H1 (cell line): ENCODE measurements at regions not wholly inside any gene's neighbourhood (a gene's known extent, or its start where the extent isn't known, plus 50 kb on each side); places are given as distances from the start of the nearest gene placed in this dataset.

Experiments used
- CTCF ChIA-PET: fragments of 300-600 bp; sonication (Branson Sonifier 250); formaldehyde crosslinking; loops from one replicate; lab custom pipeline; 2021; ENCODE audit not compliant: partially characterized antibody; lab: Charles Lee
- POLR2A ChIA-PET: fragments of 300-600 bp; sonication (Branson Sonifier 250); formaldehyde crosslinking; loops from one replicate; lab custom pipeline; 2021; ENCODE audit warnings: inconsistent platforms; ENCODE audit not compliant: partially characterized antibody; lab: Charles Lee
- DNase-seq, 2 experiments: peaks; one replicate each; pipeline versions ENCODE4 v3.0.0 to v3.0.0-alpha.2; 2010 to 2022; ENCODE audit warnings: low spot score in 2 of 2, low read depth in 1 of 2, mixed read lengths in 1 of 2
- FAIRE-seq: peaks from 2 replicates; lab custom pipeline; 2011; peaks lifted over from hg19 to GRCh38; lab: Jason Lieb, UNC
- H2AFZ ChIP-seq: 2 replicates; pipeline ENCODE4 v1.8.1; 2012; ENCODE audit warnings: low read length, inconsistent platforms
- H2AK5ac ChIP-seq: 2 replicates; pipeline ENCODE4 v1.6.1; 2013; ENCODE audit warnings: low read depth, low read length
- H2BK120ac ChIP-seq: replicated peaks from 2 replicates; pipeline ENCODE3; 2013; ENCODE audit warnings: low read depth, low read length, inconsistent platforms
- H2BK12ac ChIP-seq: 2 replicates; pipeline ENCODE4 v1.6.1; 2013; ENCODE audit warnings: low read depth, low read length
- H2BK15ac ChIP-seq: 2 replicates; pipeline ENCODE4 v1.6.1; 2013; ENCODE audit warnings: low read length
- H2BK20ac ChIP-seq: 2 replicates; pipeline ENCODE4 v1.6.1; 2013; ENCODE audit warnings: low read length
- H2BK5ac ChIP-seq: 2 replicates; pipeline ENCODE4 v1.6.1; 2013; ENCODE audit warnings: low read depth, low read length
- H3K14ac ChIP-seq: 2 replicates; pipeline ENCODE4 v1.6.1; 2013; ENCODE audit warnings: inconsistent platforms; ENCODE audit not compliant: insufficient read length
- H3K18ac ChIP-seq: 2 replicates; pipeline ENCODE4 v1.6.1; 2013; ENCODE audit warnings: low read length; ENCODE audit errors: extremely low read depth
- H3K23ac ChIP-seq: 2 replicates; pipeline ENCODE4 v1.6.1; 2013; ENCODE audit warnings: inconsistent platforms; ENCODE audit not compliant: insufficient read length
- H3K23me2 ChIP-seq: 2 replicates; pipeline ENCODE4 v1.6.1; 2013; ENCODE audit warnings: low read depth, low read length
- H3K27ac ChIP-seq: 2 replicates; pipeline ENCODE4 v1.6.1; 2011; ENCODE audit warnings: low read depth, low read length, inconsistent platforms
- H3K27me3 ChIP-seq, 4 experiments: replicated peaks in 1 of 4; 1 replicate in 1 of 4; 2 replicates in 3 of 4; pipeline versions ENCODE4 v1.6.1 to v1.8.1; 2011 to 2013; ENCODE audit warnings: low read length in 3 of 4, mild to moderate bottlenecking in 3 of 4, inconsistent platforms in 2 of 4, mixed read lengths in 2 of 4, moderate library complexity in 1 of 4; ENCODE audit not compliant: control insufficient read depth in 3 of 4, insufficient read depth in 3 of 4; ENCODE audit errors: extremely low read depth in 1 of 4
- H3K36me3 ChIP-seq, 4 experiments: 2 replicates each; pipeline versions ENCODE4 v1.6.1 to v1.8.1; 2011 to 2013; ENCODE audit warnings: mild to moderate bottlenecking in 4 of 4, low read length in 3 of 4, moderate library complexity in 2 of 4, control low read depth in 1 of 4, inconsistent platforms in 1 of 4; ENCODE audit not compliant: insufficient read depth in 4 of 4, control insufficient read depth in 2 of 4
- H3K4ac ChIP-seq: replicated peaks from 2 replicates; pipeline ENCODE3; 2013; ENCODE audit warnings: low read length, low read depth, mixed read lengths, inconsistent platforms; ENCODE audit not compliant: insufficient read length
- H3K4me1 ChIP-seq, 4 experiments: replicated peaks in 1 of 4; 1 replicate in 1 of 4; 2 replicates in 3 of 4; pipeline versions ENCODE4 v1.6.1 to v1.8.1; 2011 to 2013; ENCODE audit warnings: low read length in 3 of 4, inconsistent platforms in 2 of 4, mixed read lengths in 1 of 4; ENCODE audit not compliant: insufficient read depth in 4 of 4, control insufficient read depth in 3 of 4
- H3K4me2 ChIP-seq, 2 experiments: 2 replicates each; pipeline versions ENCODE4 v1.6.1 to v1.8.1; 2011 to 2013; ENCODE audit warnings: low read depth in 2 of 2, low read length in 2 of 2, control low read depth in 1 of 2, inconsistent platforms in 1 of 2, mild to moderate bottlenecking in 1 of 2; ENCODE audit not compliant: insufficient read depth in 1 of 2
- H3K4me3 ChIP-seq, 4 experiments: fragments of 200-600, 300-600 bp in 1 of 4; sonication (generic), shearing (Covaris generic), sonication (Bioruptor Twin) in 1 of 4; 2 replicates each; pipeline versions ENCODE4 v1.5.1 to v1.8.1; 2011 to 2016; ENCODE audit warnings: low read length in 4 of 4, low read depth in 3 of 4, control low read depth in 2 of 4, inconsistent platforms in 2 of 4, mild to moderate bottlenecking in 2 of 4, mixed read lengths in 1 of 4, moderate library complexity in 1 of 4; ENCODE audit not compliant: insufficient read depth in 2 of 4; ENCODE audit errors: extremely low read depth in 1 of 4
- H3K56ac ChIP-seq: replicated peaks from 2 replicates; pipeline ENCODE3; 2013; ENCODE audit warnings: low read depth, mild to moderate bottlenecking, mixed read lengths, low read length, inconsistent platforms; ENCODE audit not compliant: insufficient read length
- H3K79me1 ChIP-seq: 2 replicates; pipeline ENCODE4 v1.6.1; 2013; ENCODE audit warnings: low read depth, low read length, control low read depth
- H3K79me2 ChIP-seq, 2 experiments: 2 replicates each; pipeline versions ENCODE4 v1.6.1 to v1.8.1; 2012 to 2013; ENCODE audit warnings: low read length in 2 of 2, mild to moderate bottlenecking in 2 of 2, inconsistent platforms in 1 of 2; ENCODE audit not compliant: insufficient read depth in 2 of 2, control insufficient read depth in 1 of 2
- H3K9ac ChIP-seq, 4 experiments: replicated peaks in 1 of 4; 1 replicate in 1 of 4; 2 replicates in 3 of 4; pipeline versions ENCODE4 v1.6.1 to v1.8.1; 2011 to 2013; ENCODE audit warnings: low read depth in 3 of 4, low read length in 3 of 4, control low read depth in 2 of 4, mild to moderate bottlenecking in 2 of 4, moderate library complexity in 2 of 4, inconsistent platforms in 1 of 4; ENCODE audit errors: extremely low read depth in 1 of 4
- H3K9me3 ChIP-seq, 2 experiments: 2 replicates each; pipeline versions ENCODE4 v1.6.1 to v1.8.1; 2012 to 2013; ENCODE audit warnings: mild to moderate bottlenecking in 2 of 2, moderate library complexity in 2 of 2, control low read depth in 1 of 2, inconsistent platforms in 1 of 2, low read depth in 1 of 2, low read length in 1 of 2, mixed read lengths in 1 of 2; ENCODE audit not compliant: insufficient read depth in 2 of 2
- H4K20me1 ChIP-seq, 2 experiments: replicated peaks in 1 of 2; 2 replicates each; pipeline versions ENCODE3 to v1.8.1; 2011 to 2013; ENCODE audit warnings: inconsistent platforms in 2 of 2, low read length in 2 of 2, mild to moderate bottlenecking in 1 of 2; ENCODE audit not compliant: insufficient read depth in 2 of 2, control insufficient read depth in 1 of 2
- H4K5ac ChIP-seq: 2 replicates; pipeline ENCODE4 v1.6.1; 2013; ENCODE audit warnings: low read length, low read depth, mixed read lengths, inconsistent platforms; ENCODE audit not compliant: insufficient read length
- H4K8ac ChIP-seq: 2 replicates; pipeline ENCODE4 v1.8.0; 2013; ENCODE audit warnings: mild to moderate bottlenecking, moderate library complexity, low read length, inconsistent platforms; ENCODE audit not compliant: insufficient read depth; ENCODE audit errors: extremely low read depth
- H4K91ac ChIP-seq: replicated peaks from 2 replicates; pipeline ENCODE3; 2013; ENCODE audit warnings: low read length, mixed read lengths, inconsistent platforms; ENCODE audit not compliant: insufficient read length
- CBX5 ChIP-seq: fragments of 300-800, 300-1000 bp; sonication (generic); IDR thresholded peaks from 2 replicates; pipeline ENCODE4 v1.7.1; 2016; ENCODE audit warnings: antibody characterized with exemption, low read length, low read depth
- CEBPB ChIP-seq: IDR thresholded peaks from 2 replicates; pipeline ENCODE4 v1.6.1; 2012; ENCODE audit warnings: low read depth, low read length
- MAFK ChIP-seq: IDR thresholded peaks from 2 replicates; pipeline ENCODE4 v1.6.1; 2012; ENCODE audit warnings: low read depth, mild to moderate bottlenecking, improper control_type of control experiment, low read length
- NANOG ChIP-seq: IDR thresholded peaks from 2 replicates; pipeline ENCODE4 v1.6.1; 2011; ENCODE audit warnings: low read length, low read depth, mild to moderate bottlenecking, inconsistent platforms; ENCODE audit not compliant: insufficient read depth, poor library complexity, severe bottlenecking
- SIRT6 ChIP-seq: IDR thresholded peaks from one replicate; pipeline ENCODE4 v1.7.1; 2012; ENCODE audit warnings: low read length, inconsistent platforms
- SP2 ChIP-seq: IDR thresholded peaks from 2 replicates; pipeline ENCODE4 v1.6.1; 2012; ENCODE audit warnings: mild to moderate bottlenecking, low read length, inconsistent platforms
- SRF ChIP-seq: IDR thresholded peaks from 2 replicates; pipeline ENCODE4 v1.6.1; 2011; ENCODE audit warnings: mild to moderate bottlenecking, low read depth, low read length, moderate library complexity
- TCF12 ChIP-seq: IDR thresholded peaks from 2 replicates; pipeline ENCODE4 v1.6.1; 2011; ENCODE audit warnings: low read depth, mild to moderate bottlenecking, low read length
- WGBS, 2 experiments: shearing (Covaris generic) in 1 of 2; methylation state at CpG; one replicate each; pipeline versions ENCODE4 v1.1.6 to v1.1.7; 2013 to 2015; ENCODE audit warnings: low lambda C conversion rate in 2 of 2, mixed read lengths in 2 of 2, inconsistent platforms in 1 of 2, low coverage in 1 of 2, missing lambda C conversion rate in 1 of 2; ENCODE audit not compliant: insufficient replicate concordance in 2 of 2, insufficient coverage in 1 of 2, insufficient read length in 1 of 2; ENCODE audit errors: extremely low coverage in 1 of 2, missing lambda C conversion rate in 1 of 2; 5-methylcytosine and 5-hydroxymethylcytosine counted together

GRCh38 chr21:39073717-39074116 lies 109.5 kb downstream of the PSMG1 start:
- no peak overlapping the region for H4K5ac ChIP-seq
- H2BK12ac ChIP-seq = no peak overlapping the region
- no peak overlapping the region for H3K14ac ChIP-seq
- H3K27ac ChIP-seq = no peak overlapping the region
- peaks cover 0 to 5% (median 0%) of the 10 kb centered on the region in 4 experiments; a peak in 4 of 7 replicates for H3K27me3 ChIP-seq
- no peak overlapping the region for H3K9ac ChIP-seq
- H3K4ac ChIP-seq = no peak overlapping the region
- H2BK120ac ChIP-seq = no peak overlapping the region
- H3K18ac ChIP-seq = no peak overlapping the region
- H3K56ac ChIP-seq = no peak overlapping the region
- CTCF ChIA-PET = interaction anchor here (0.9 to 1.6 kb wide), 3 partner anchors 9 to 343 kb away, joined by 3 to 4 read pairs (median 4); no protein-coding TSS in a partner anchor
- H3K36me3 ChIP-seq = peaks cover 0 to 2% (median 0%) of the 10 kb centered on the region in 4 experiments; a peak in 1 of 8 replicates
- no peaks in the 10 kb centered on the region for H3K79me2 ChIP-seq
- no peak overlapping the region for H2AK5ac ChIP-seq
- H3K9me3 ChIP-seq = peaks cover 6 to 11% of the 10 kb centered on the region in 2 experiments; a peak in 3 of 4 replicates
- H3K4me3 ChIP-seq = no peak overlapping the region
- POLR2A ChIA-PET = no interaction called here
- H3K79me1 ChIP-seq = no peaks in the 10 kb centered on the region
- no peak overlapping the region for H2BK20ac ChIP-seq
- H2AFZ ChIP-seq = no peak overlapping the region
- WGBS, 2 experiments = 86% methylated on average over 4 of the region's 4 CpGs; no CpG with 5 or more reads in 1 of the 2 experiments
- H2BK15ac ChIP-seq = no peak overlapping the region
- DNase-seq (no peak), FAIRE-seq (no peak)
- H4K20me1 ChIP-seq = no peaks in the 10 kb centered on the region
- H3K4me2 ChIP-seq = no peak overlapping the region
- TF ChIP-seq CBX5 = no peak
- TF ChIP-seq CEBPB = no peak
- no peak for TF ChIP-seq MAFK
- no peak for TF ChIP-seq SIRT6
- no peak for TF ChIP-seq NANOG
- TF ChIP-seq TCF12 = no peak
- no peak for TF ChIP-seq SP2
- no peak for TF ChIP-seq SRF
- H3K4me1 ChIP-seq = no peaks in the 10 kb centered on the region
- H3K23me2 ChIP-seq = 0 out of 2 replicates have a peak, but pooled peaks cover 2% of the 10 kb centered on the region
- H4K91ac ChIP-seq = no peak overlapping the region
- no peak overlapping the region for H4K8ac ChIP-seq
- H2BK5ac ChIP-seq = no peak overlapping the region
- H3K23ac ChIP-seq = no peak overlapping the region
